SU-DHL-6 (cell line): ENCODE measurements at regions not wholly inside any gene's neighbourhood (a gene's known extent, or its start where the extent isn't known, plus 50 kb on each side); places are given as distances from the start of the nearest gene placed in this dataset.

Experiments
- H2AFZ ChIP-seq: fragments of 200-600 bp; sonication (generic); 2 replicates; pipeline ENCODE4 v1.6.1; 2014; ENCODE audit warnings: low read depth, mild to moderate bottlenecking, moderate library complexity, mixed read lengths, antibody characterized with exemption, low read length; ENCODE audit not compliant: severe bottlenecking
- H3F3A ChIP-seq: fragments of 200-600 bp; shearing (Covaris generic); 2 replicates; pipeline ENCODE4 v1.6.0; 2016; ENCODE audit warnings: antibody characterized with exemption, mild to moderate bottlenecking; ENCODE audit not compliant: insufficient read depth
- H3K27ac ChIP-seq: fragments of 200-600 bp; sonication (generic); 2 replicates; pipeline ENCODE4 v1.5.1; 2016; ENCODE audit warnings: low read depth, mild to moderate bottlenecking, low read length, moderate library complexity, mixed read lengths
- H3K27me3 ChIP-seq: fragments of 200-600 bp; sonication (generic), shearing (Covaris generic); 2 replicates; pipeline ENCODE4 v1.6.0; 2014; ENCODE audit warnings: mild to moderate bottlenecking, low read length
- H3K36me3 ChIP-seq: fragments of 200-600 bp; sonication (generic); 2 replicates; pipeline ENCODE4 v1.6.1; 2014; ENCODE audit warnings: mild to moderate bottlenecking, low read length, mixed read lengths
- H3K4me2 ChIP-seq: fragments of 300-600, 200-600 bp; shearing (Covaris generic), sonication (generic); 2 replicates; pipeline ENCODE4 v1.6.0; 2014; ENCODE audit warnings: low read length, low read depth, mild to moderate bottlenecking; ENCODE audit not compliant: poor library complexity, severe bottlenecking
- H3K4me3 ChIP-seq: fragments of 200-600 bp; sonication (generic); 2 replicates; pipeline ENCODE4 v1.5.1; 2014; ENCODE audit warnings: antibody characterized with exemption, low read length, mild to moderate bottlenecking, mixed read lengths; ENCODE audit not compliant: insufficient read depth, poor library complexity, severe bottlenecking
- H3K79me2 ChIP-seq: fragments of 200-600 bp; sonication (generic); 2 replicates; pipeline ENCODE4 v1.6.1; 2014; ENCODE audit warnings: mild to moderate bottlenecking, low read length, moderate library complexity; ENCODE audit not compliant: insufficient read depth
- H3K9ac ChIP-seq: fragments of 200-600 bp; sonication (generic); 2 replicates; pipeline ENCODE4 v1.7.0; 2014; ENCODE audit warnings: mild to moderate bottlenecking, low read length
- H3K9me2 ChIP-seq: fragments of 200-600 bp; sonication (generic); replicated peaks from 2 replicates; pipeline ENCODE4 v1.6.1; 2014; ENCODE audit warnings: low read length; ENCODE audit not compliant: insufficient read depth
- H3K9me3 ChIP-seq: fragments of 200-600 bp; sonication (generic); 2 replicates; pipeline ENCODE4 v1.6.1; 2014; ENCODE audit warnings: low read length, mixed read lengths; ENCODE audit not compliant: insufficient read depth
- H4K20me1 ChIP-seq: fragments of 200-600 bp; sonication (generic); 2 replicates; pipeline ENCODE4 v1.6.1; 2014; ENCODE audit warnings: low read depth, mild to moderate bottlenecking, antibody characterized with exemption, low read length, moderate library complexity, mixed read lengths
- EZH2phosphoT487 ChIP-seq: fragments of 200-600 bp; sonication (generic), shearing (Covaris generic); conservative IDR thresholded peaks from 2 replicates; pipeline ENCODE4 v1.6.1; 2018; ENCODE audit warnings: mild to moderate bottlenecking, antibody characterized with exemption, low read length, moderate library complexity, mixed read lengths
- TF ChIP-seq, protein P1 (sequence below): fragments of 200-600 bp; sonication (generic); IDR thresholded peaks from one replicate; pipeline ENCODE4 v1.5.1; 2017; ENCODE audit warnings: antibody characterized with exemption, mild to moderate bottlenecking, low read length, moderate library complexity; ENCODE audit not compliant: insufficient read depth, poor library complexity, severe bottlenecking

DNA sequence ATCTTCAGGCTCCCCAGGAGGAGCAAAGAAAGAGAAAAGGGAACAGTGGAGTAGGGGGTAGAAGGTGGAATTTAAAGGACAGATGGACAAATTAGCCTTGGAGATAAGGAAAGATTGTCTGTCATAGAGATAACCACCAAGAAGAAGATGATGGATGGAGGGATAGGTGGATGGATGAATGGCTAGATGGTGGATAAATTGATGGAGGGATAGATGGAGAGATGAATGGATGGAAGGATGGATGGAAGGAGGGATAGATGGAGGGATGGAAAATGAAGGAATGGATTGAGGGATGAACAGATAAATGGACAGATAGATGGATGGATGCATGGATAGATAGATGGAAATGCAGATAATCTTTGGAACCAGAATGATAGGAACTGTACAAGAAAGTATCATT, 102.8 kb downstream of the TNFAIP3 start:
- Histone ChIP-seq H3K9me3 (no peaks in the 10 kb centered on the region), H3K27me3 (no peaks in the 10 kb centered on the region), H3K9me2 (no peaks in the 10 kb centered on the region), H2AFZ (no peak overlapping the region), H3K4me3 (no peak overlapping the region), H3K36me3 (no peaks in the 10 kb centered on the region), H3K4me2 (no peak overlapping the region), H4K20me1 (no peaks in the 10 kb centered on the region), H3F3A (no peaks in the 10 kb centered on the region), H3K79me2 (no peaks in the 10 kb centered on the region), H3K27ac (no peak overlapping the region), H3K9ac (no peak overlapping the region)
- TF ChIP-seq, protein P1, sequence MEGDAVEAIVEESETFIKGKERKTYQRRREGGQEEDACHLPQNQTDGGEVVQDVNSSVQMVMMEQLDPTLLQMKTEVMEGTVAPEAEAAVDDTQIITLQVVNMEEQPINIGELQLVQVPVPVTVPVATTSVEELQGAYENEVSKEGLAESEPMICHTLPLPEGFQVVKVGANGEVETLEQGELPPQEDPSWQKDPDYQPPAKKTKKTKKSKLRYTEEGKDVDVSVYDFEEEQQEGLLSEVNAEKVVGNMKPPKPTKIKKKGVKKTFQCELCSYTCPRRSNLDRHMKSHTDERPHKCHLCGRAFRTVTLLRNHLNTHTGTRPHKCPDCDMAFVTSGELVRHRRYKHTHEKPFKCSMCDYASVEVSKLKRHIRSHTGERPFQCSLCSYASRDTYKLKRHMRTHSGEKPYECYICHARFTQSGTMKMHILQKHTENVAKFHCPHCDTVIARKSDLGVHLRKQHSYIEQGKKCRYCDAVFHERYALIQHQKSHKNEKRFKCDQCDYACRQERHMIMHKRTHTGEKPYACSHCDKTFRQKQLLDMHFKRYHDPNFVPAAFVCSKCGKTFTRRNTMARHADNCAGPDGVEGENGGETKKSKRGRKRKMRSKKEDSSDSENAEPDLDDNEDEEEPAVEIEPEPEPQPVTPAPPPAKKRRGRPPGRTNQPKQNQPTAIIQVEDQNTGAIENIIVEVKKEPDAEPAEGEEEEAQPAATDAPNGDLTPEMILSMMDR, result no peak
- no peak for TF ChIP-seq EZH2phosphoT487

DNA sequence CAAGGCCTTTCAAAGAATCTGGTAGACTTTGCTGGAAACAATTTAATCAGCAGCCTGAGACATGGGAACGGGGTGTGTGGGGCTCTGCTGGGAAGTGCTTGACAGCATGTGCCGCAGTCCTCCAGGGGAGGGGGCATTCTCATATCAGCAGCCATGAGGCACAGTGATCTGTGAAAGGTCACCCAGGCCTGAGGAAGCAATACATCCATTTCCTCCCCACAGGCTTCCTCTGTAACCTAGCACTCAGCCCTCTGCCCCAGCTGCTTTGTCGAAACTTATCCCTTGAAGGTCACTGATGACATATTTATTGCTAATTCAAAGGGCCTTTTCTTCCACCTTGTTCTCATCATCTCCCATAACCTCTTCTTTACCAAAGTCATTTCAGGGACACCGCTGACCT, 103.3 kb downstream of the TNFAIP3 start:
- H3K4me3 ChIP-seq, result no peak overlapping the region
- TF ChIP-seq EZH2phosphoT487, result no peak
- TF ChIP-seq, protein P1, result no peak
- H3K27ac ChIP-seq, result no peak overlapping the region
- H3K27me3 ChIP-seq, result no peaks in the 10 kb centered on the region
- no peaks in the 10 kb centered on the region for H3K79me2 ChIP-seq
- no peak overlapping the region for H3K4me2 ChIP-seq
- no peaks in the 10 kb centered on the region for H3K9me3 ChIP-seq
- H2AFZ ChIP-seq, result no peak overlapping the region
- no peaks in the 10 kb centered on the region for H3K9me2 ChIP-seq
- no peaks in the 10 kb centered on the region for H4K20me1 ChIP-seq
- H3K9ac ChIP-seq, result no peak overlapping the region
- H3K36me3 ChIP-seq, result no peaks in the 10 kb centered on the region
- H3F3A ChIP-seq, result no peaks in the 10 kb centered on the region

DNA sequence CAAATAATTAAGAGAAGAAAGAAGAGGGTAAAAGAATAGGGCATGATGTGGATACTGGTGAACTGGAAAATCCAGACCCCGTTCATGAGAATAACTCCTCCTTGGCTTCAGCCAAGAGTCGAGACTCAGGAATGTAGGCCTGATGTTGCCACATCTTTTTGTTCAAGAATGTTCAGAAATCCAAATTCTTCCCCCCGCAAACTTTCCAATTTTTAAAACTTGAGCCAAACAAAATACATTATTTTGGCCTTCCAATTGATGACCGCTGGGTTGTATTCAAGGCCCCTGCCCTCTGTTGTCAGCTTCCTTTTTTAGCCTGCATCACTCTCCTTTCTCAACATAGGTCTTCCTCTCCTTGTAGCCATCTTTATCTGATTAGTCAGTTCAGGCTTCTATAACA, 106.1 kb downstream of the TNFAIP3 start:
- H3K27me3 ChIP-seq, result no peaks in the 10 kb centered on the region
- no peaks in the 10 kb centered on the region for H4K20me1 ChIP-seq
- no peaks in the 10 kb centered on the region for H3K36me3 ChIP-seq
- no peak overlapping the region for H3K4me2 ChIP-seq
- H3K4me3 ChIP-seq, result no peak overlapping the region
- H3K9me2 ChIP-seq, result no peaks in the 10 kb centered on the region
- no peak overlapping the region for H3K27ac ChIP-seq
- H2AFZ ChIP-seq, result no peak overlapping the region
- H3K9me3 ChIP-seq, result no peaks in the 10 kb centered on the region
- no peak for TF ChIP-seq EZH2phosphoT487
- TF ChIP-seq, protein P1, result no peak
- H3F3A ChIP-seq, result no peaks in the 10 kb centered on the region
- no peak overlapping the region for H3K9ac ChIP-seq
- H3K79me2 ChIP-seq, result no peaks in the 10 kb centered on the region
